Cardiac muscle cell (in vitro differentiated cells and primary cell): ENCODE measurements at regions not wholly inside any gene's neighbourhood (a gene's known extent, or its start where the extent isn't known, plus 50 kb on each side); places are given as distances from the start of the nearest gene placed in this dataset.

ENCODE experiments used
- DNase-seq, 2 donors: peaks; one replicate each; pipeline versions ENCODE4 v3.0.0 to v3.0.0-alpha.2; 2010 to 2017; ENCODE audit warnings: low read depth in 1 of 2, low spot score in 1 of 2
- H3K27ac ChIP-seq: fragments of 200-600 bp; sonication (generic); 2 replicates; pipeline ENCODE4 v1.5.1; 2016
- H3K27me3 ChIP-seq: fragments of 200-600 bp; sonication (generic); 2 replicates; pipeline ENCODE4 v1.6.0; 2016; ENCODE audit warnings: control low read depth
- H3K36me3 ChIP-seq: fragments of 200-600 bp; sonication (generic); 2 replicates; pipeline ENCODE4 v1.5.1; 2016; ENCODE audit warnings: control low read depth
- H3K4me1 ChIP-seq: fragments of 200-600 bp; sonication (generic); 2 replicates; pipeline ENCODE4 v1.8.1; 2017; ENCODE audit warnings: low read depth, mild to moderate bottlenecking, mixed run types
- H3K4me3 ChIP-seq: fragments of 200-600 bp; sonication (generic); 2 replicates; pipeline ENCODE4 v1.5.1; 2016; ENCODE audit warnings: mild to moderate bottlenecking
- H3K9me3 ChIP-seq: fragments of 200-600 bp; sonication (generic); 2 replicates; pipeline ENCODE4 v1.5.1; 2017; ENCODE audit warnings: low read depth, mild to moderate bottlenecking, control low read depth
- TF ChIP-seq, protein P1 (sequence below): IDR thresholded peaks from 2 replicates; pipeline ENCODE4 v1.5.1; 2012; ENCODE audit warnings: low read depth, mild to moderate bottlenecking, low read length

DNA sequence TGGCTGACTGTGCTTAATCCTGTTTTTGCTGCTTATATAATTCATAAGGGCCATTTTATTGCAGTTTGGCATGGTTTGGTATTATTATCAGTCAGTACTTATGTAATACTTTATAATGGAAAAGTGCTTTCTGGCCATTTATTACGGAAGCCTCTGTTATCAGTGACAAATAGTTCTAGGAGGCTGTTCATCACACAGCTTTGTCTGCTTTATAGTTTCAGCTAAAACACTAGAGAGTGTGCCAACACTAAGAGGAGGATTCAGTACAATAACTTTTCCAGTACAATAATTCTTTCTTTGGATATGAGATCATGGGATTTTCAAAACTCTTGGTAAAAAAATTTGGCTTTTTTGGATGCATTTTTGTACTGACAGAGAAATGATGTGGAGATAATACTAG lies 102.9 kb upstream of the PTGFR start:
- Histone ChIP-seq H3K9me3 (no peaks in the 10 kb centered on the region), H3K4me3 (no peak overlapping the region), H3K36me3 (no peaks in the 10 kb centered on the region), H3K27ac (no peak overlapping the region), H3K4me1 (peaks cover 4% of the 10 kb centered on the region), H3K27me3 (no peaks in the 10 kb centered on the region)
- TF ChIP-seq, protein P1, sequence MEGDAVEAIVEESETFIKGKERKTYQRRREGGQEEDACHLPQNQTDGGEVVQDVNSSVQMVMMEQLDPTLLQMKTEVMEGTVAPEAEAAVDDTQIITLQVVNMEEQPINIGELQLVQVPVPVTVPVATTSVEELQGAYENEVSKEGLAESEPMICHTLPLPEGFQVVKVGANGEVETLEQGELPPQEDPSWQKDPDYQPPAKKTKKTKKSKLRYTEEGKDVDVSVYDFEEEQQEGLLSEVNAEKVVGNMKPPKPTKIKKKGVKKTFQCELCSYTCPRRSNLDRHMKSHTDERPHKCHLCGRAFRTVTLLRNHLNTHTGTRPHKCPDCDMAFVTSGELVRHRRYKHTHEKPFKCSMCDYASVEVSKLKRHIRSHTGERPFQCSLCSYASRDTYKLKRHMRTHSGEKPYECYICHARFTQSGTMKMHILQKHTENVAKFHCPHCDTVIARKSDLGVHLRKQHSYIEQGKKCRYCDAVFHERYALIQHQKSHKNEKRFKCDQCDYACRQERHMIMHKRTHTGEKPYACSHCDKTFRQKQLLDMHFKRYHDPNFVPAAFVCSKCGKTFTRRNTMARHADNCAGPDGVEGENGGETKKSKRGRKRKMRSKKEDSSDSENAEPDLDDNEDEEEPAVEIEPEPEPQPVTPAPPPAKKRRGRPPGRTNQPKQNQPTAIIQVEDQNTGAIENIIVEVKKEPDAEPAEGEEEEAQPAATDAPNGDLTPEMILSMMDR = no peak
- peak in 1 of 2 donors; percentile 75 for DNase-seq

DNA sequence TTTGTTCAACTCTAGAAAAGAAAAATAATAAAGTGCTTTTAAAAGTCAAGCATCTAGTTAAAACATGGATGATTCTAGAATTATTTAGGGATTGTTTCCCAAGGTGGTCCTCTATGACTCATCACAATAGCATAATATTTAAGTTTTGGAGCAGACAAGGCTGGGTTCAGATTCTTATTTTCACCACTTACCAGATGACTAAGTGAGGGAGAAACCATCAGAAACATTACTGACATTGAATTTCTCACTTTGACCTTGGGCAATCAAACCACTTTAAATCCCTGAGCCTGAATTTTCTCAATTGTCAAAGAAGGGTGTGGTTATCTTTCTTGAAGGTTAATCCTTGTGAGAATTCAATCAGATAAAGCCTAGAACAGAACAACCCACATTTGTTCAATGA lies 102.5 kb upstream of the PTGFR start:
- Histone ChIP-seq H3K27ac (no peak overlapping the region), H3K4me3 (no peak overlapping the region), H3K4me1 (peaks cover 4% of the 10 kb centered on the region), H3K36me3 (no peaks in the 10 kb centered on the region), H3K27me3 (no peaks in the 10 kb centered on the region), H3K9me3 (no peaks in the 10 kb centered on the region)
- TF ChIP-seq, protein P1 = no peak
- DNase-seq = peak in 1 of 2 donors; percentile 28

DNA sequence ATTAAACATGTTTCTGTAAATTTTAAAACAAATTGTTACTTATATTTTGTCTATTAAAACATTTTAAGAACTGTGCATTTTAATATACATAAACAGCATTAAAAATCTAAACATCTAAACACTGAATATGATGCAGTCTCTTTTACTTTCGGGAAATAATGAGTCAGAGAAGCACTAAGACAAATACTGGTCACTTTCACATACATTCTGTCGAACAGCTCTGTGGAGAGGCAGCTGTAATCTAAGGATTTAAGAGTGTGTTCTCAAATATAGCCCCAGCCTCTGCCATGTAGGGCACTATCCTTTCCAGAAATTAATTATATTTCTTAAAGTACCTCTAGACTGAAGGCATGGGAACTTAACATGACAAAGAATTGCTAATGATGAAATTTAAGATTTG lies 89.6 kb upstream of the PTGFR start:
- no peaks in the 10 kb centered on the region for H3K9me3 ChIP-seq
- DNase-seq = no peak
- no peak overlapping the region for H3K4me3 ChIP-seq
- TF ChIP-seq, protein P1 = no peak
- no peaks in the 10 kb centered on the region for H3K4me1 ChIP-seq
- H3K27ac ChIP-seq = no peak overlapping the region
- no peaks in the 10 kb centered on the region for H3K36me3 ChIP-seq
- H3K27me3 ChIP-seq = no peaks in the 10 kb centered on the region

DNA sequence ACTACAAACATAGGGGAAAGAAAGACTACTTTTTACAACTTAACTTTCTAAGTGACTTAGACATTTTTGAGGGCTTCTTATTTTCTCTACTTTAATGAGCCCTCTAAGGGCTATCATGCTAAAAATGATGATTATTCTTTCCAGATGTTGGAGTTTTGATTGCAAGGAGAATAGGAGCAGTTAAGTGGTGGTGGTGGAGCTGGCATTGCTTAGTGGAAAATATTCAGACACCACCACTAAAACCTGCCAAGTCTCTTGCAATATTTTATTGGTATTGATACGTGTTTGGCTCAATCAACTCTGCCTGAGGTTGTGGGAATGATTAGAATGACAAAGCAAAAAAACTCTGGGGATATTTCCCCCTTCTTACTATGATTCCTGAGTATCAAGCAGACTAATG lies 82.6 kb upstream of the PTGFR start:
- Histone ChIP-seq H3K36me3 (no peaks in the 10 kb centered on the region), H3K4me3 (no peak overlapping the region)
- TF ChIP-seq, protein P1 = no peak

DNA sequence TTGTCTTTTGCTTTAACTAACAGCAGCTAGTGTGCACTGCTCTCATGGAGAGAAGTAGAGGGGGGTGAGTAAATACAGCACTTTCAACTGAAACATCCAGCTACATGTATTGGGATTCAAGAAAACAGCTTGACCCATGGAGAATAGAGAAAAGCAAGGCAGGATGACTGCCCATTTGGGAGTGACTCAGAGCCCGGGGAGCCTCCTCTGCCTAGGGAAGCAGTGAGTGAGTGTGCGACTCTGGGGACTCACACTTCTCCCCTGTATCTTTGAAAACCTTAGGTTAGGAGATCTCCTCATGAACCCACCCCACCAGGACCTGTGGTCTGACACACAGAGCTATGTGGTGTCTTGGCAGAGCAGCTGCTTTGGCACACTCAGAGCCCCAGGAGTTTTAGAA lies 82.0 kb upstream of the PTGFR start:
- DNase-seq = no peak
- TF ChIP-seq, protein P1 = no peak
- Histone ChIP-seq H3K27me3 (no peaks in the 10 kb centered on the region), H3K9me3 (no peaks in the 10 kb centered on the region), H3K27ac (no peak overlapping the region), H3K4me3 (no peak overlapping the region), H3K4me1 (no peaks in the 10 kb centered on the region), H3K36me3 (no peaks in the 10 kb centered on the region)

More for the DNA sequence above, 82.6 kb upstream of the PTGFR start:
- Histone ChIP-seq H3K4me1 (no peaks in the 10 kb centered on the region), H3K27me3 (no peaks in the 10 kb centered on the region), H3K27ac (no peak overlapping the region), H3K9me3 (no peaks in the 10 kb centered on the region)
- no peak for DNase-seq

DNA sequence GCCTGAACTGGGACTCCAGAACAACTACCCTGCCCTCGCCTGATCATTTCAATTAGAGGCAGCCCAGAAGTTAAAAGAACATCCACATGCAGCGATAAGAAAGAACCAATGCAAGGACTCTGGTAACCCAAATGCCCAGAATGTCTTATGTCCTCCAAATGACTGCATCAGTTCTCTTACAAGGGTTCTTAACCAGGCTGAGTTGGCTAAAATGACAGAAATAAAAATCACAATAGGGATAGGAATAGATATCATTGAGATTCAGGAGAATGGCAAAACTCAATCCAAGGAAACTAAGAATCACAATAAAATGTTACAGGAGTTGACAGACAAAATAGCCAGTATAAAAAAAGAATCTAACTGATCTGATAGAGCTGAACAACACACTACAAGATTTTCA lies 80.1 kb upstream of the PTGFR start:
- no peak for DNase-seq
- Histone ChIP-seq H3K9me3 (no peaks in the 10 kb centered on the region), H3K27ac (no peak overlapping the region), H3K4me1 (no peaks in the 10 kb centered on the region), H3K36me3 (no peaks in the 10 kb centered on the region), H3K4me3 (no peak overlapping the region), H3K27me3 (no peaks in the 10 kb centered on the region)
- TF ChIP-seq, protein P1 = no peak
